Trophoblast cell (in vitro differentiated cells and primary cell): ENCODE measurements at regions not wholly inside any gene's neighbourhood (a gene's known extent, or its start where the extent isn't known, plus 50 kb on each side); places are given as distances from the start of the nearest gene placed in this dataset.
A peak's percentile ranks its signal among the peaks of the same experiment; 100 is the strongest.
"Not testable (repeated sequence)": the region's sequence is repeated elsewhere in the genome, so short reads cannot be mapped to it uniquely, and the experiment has no call there.

Experiments used
- DNase-seq, 2 donors: peaks; one replicate each; pipeline ENCODE4 v3.0.0-alpha.2; 2016
- H2AFZ ChIP-seq: 2 replicates; pipeline ENCODE4 v1.6.1; 2013; ENCODE audit warnings: low read length, moderate library complexity, mild to moderate bottlenecking; ENCODE audit not compliant: insufficient read depth, poor library complexity
- H2AK5ac ChIP-seq: 2 replicates; pipeline ENCODE4 v1.6.1; 2013; ENCODE audit warnings: mild to moderate bottlenecking, low read length
- H2BK120ac ChIP-seq: 2 replicates; pipeline ENCODE4 v1.6.1; 2013; ENCODE audit warnings: low read length, mild to moderate bottlenecking, moderate library complexity; ENCODE audit not compliant: insufficient read depth, poor library complexity
- H2BK12ac ChIP-seq: 2 replicates; pipeline ENCODE4 v1.6.1; 2013; ENCODE audit warnings: mild to moderate bottlenecking, low read length, moderate library complexity
- H2BK5ac ChIP-seq: 2 replicates; pipeline ENCODE4 v1.6.1; 2013; ENCODE audit warnings: low read length, low read depth, moderate library complexity, mild to moderate bottlenecking; ENCODE audit not compliant: poor library complexity
- H3K14ac ChIP-seq: 2 replicates; pipeline ENCODE4 v1.6.1; 2013; ENCODE audit warnings: mild to moderate bottlenecking, low read length
- H3K18ac ChIP-seq: 2 replicates; pipeline ENCODE4 v1.6.1; 2013; ENCODE audit warnings: mild to moderate bottlenecking, low read length
- H3K23ac ChIP-seq: 2 replicates; pipeline ENCODE4 v1.6.1; 2013; ENCODE audit warnings: low read length
- H3K27ac ChIP-seq: 2 replicates; pipeline ENCODE4 v1.5.1; 2013; ENCODE audit warnings: low read depth, mild to moderate bottlenecking, inconsistent platforms, low read length, moderate library complexity
- H3K27me3 ChIP-seq: 2 replicates; pipeline ENCODE4 v1.6.1; 2013; ENCODE audit warnings: inconsistent platforms, mild to moderate bottlenecking, low read length, moderate library complexity; ENCODE audit not compliant: insufficient read depth
- H3K36me3 ChIP-seq, 2 experiments: 1 replicate in 1 of 2; 2 replicates in 1 of 2; pipeline ENCODE4 v1.6.1; 2013; ENCODE audit warnings: low read length in 2 of 2, mild to moderate bottlenecking in 2 of 2, moderate library complexity in 1 of 2; ENCODE audit not compliant: insufficient read depth in 2 of 2, control insufficient read depth in 1 of 2
- H3K4ac ChIP-seq: 2 replicates; pipeline ENCODE4 v1.6.1; 2013; ENCODE audit warnings: low read depth, mild to moderate bottlenecking, low read length, moderate library complexity
- H3K4me1 ChIP-seq, 2 experiments: 1 replicate in 1 of 2; 2 replicates in 1 of 2; pipeline ENCODE4 v1.6.1; 2013; ENCODE audit warnings: low read length in 2 of 2, mild to moderate bottlenecking in 2 of 2, moderate library complexity in 1 of 2; ENCODE audit not compliant: insufficient read depth in 2 of 2, control insufficient read depth in 1 of 2
- H3K4me2 ChIP-seq: 2 replicates; pipeline ENCODE4 v1.6.1; 2013; ENCODE audit warnings: inconsistent platforms, mild to moderate bottlenecking, low read length, moderate library complexity
- H3K4me3 ChIP-seq: 2 replicates; pipeline ENCODE4 v1.5.1; 2013; ENCODE audit warnings: mild to moderate bottlenecking, low read depth, low read length, inconsistent platforms
- H3K79me1 ChIP-seq: one replicate; pipeline ENCODE4 v1.6.1; 2013; ENCODE audit warnings: low read length
- H3K79me2 ChIP-seq: 2 replicates; pipeline ENCODE4 v1.6.1; 2013; ENCODE audit warnings: low read length, mild to moderate bottlenecking; ENCODE audit not compliant: control insufficient read depth, insufficient read depth, poor library complexity
- H3K9ac ChIP-seq: 2 replicates; pipeline ENCODE4 v1.6.1; 2013; ENCODE audit warnings: mild to moderate bottlenecking, low read length
- H3K9me3 ChIP-seq: 2 replicates; pipeline ENCODE4 v1.6.1; 2013; ENCODE audit warnings: low read depth, mild to moderate bottlenecking, control low read depth, inconsistent platforms, low read length; ENCODE audit not compliant: insufficient read depth
- H4K12ac ChIP-seq: 2 replicates; pipeline ENCODE4 v1.6.1; 2013; ENCODE audit warnings: low read depth, mild to moderate bottlenecking, low read length, moderate library complexity
- H4K8ac ChIP-seq: 2 replicates; pipeline ENCODE4 v1.6.1; 2013; ENCODE audit warnings: low read depth, mild to moderate bottlenecking, low read length, moderate library complexity
- H4K91ac ChIP-seq: one replicate; pipeline ENCODE4 v1.6.1; 2013; ENCODE audit warnings: low read depth, mild to moderate bottlenecking, low read length, moderate library complexity
- WGBS: extraction: QIAGEN DNeasy Blood & Tissue Kit; methylation state at CpG from one replicate; pipeline ENCODE4 v1.1.7; 2013; ENCODE audit warnings: missing lambda C conversion rate; ENCODE audit not compliant: insufficient read length, insufficient coverage; ENCODE audit errors: extremely low coverage; 5-methylcytosine and 5-hydroxymethylcytosine counted together

DNA sequence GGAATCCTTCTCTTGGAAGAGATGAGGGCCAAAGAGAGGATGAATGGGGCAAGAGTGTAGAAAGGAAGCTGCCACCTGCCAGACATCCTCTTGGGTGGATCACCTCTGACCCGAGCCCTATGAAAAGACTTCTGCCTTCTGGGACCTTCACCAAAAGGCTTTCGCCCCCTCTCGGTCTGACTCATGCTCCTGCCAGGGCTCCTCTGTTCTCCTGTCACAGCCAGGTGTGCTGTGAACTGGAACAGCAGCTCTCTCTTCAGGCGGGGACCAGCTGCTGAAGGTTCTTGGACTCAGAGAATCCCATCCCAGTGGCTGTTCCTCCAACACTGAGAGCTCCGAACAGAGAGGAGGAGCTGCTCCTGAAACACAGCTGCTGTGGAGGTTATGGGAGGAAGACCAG is 96.6 kb upstream of the AKAP13 start:
- not testable (repeated sequence) for H2BK12ac ChIP-seq, H3K18ac ChIP-seq, H4K12ac ChIP-seq, H3K36me3 ChIP-seq, H3K9me3 ChIP-seq, H3K14ac ChIP-seq, H2AK5ac ChIP-seq, H3K27ac ChIP-seq, H4K91ac ChIP-seq, H3K9ac ChIP-seq, H3K4me1 ChIP-seq, H2BK120ac ChIP-seq, H3K27me3 ChIP-seq, H3K4ac ChIP-seq, H3K4me2 ChIP-seq, H3K4me3 ChIP-seq, H3K79me1 ChIP-seq, H4K8ac ChIP-seq, H2BK5ac ChIP-seq, H3K79me2 ChIP-seq, H2AFZ ChIP-seq, DNase-seq, H3K23ac ChIP-seq
- no CpG with 5 or more reads among the region's 5 CpGs for WGBS

DNA sequence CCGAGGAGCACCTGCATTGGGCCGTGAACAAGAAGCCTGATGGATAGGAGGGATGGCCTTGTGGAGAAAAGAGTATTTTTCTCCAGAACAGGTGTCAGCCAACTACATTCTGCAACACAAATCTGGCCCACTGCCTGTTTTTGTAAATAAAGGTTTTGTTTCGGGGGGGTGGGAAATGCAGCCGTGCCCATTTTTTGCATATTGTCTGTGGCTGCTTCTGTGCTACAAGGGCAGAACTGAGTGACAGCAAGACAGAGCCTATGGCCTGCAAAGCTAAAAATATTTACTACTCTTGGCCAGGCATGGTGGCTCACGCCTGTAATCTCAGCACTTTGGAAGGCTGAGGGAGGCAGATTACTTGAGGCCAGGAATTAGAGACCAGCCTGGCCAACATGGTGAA is 95.9 kb upstream of the AKAP13 start:
- Histone ChIP-seq H2BK5ac (no peak overlapping the region), H3K4ac (no peak overlapping the region), H2BK120ac (no peak overlapping the region)

DNA sequence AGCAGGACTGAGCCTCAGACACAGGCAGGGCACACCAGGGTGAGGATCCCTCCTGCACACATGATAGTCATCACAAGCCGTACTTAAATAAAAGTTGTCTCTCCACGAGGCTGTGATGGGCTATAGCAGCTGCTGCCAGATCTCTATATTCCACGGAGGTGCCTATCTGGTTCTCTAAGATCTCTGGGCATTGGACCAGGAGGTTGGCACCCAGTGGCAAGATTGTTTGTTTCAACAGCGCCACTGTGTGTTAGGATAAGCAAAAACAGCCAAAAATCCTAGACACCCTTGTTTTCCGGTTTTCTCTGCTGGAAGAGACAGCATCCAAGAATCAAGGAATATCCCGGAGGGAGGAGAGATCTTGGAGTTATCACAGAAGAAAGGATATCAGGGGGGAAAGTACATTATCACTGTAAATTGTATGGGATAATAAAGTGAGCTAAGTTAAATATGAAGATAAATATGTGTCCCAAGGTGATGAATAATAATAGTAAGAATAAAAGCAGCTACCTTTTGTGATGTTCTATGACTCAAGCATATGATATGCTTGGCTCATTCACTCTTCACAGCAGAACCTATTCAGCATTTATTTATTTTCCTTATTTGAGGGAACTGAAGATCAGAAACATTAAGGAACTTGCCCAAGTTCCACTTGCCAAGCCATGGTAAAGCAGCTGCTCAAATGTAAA is 90.6 kb upstream of the AKAP13 start:
- no peaks in the 10 kb centered on the region for H3K4me1 ChIP-seq
- no peak overlapping the region for H3K4me3 ChIP-seq
- H3K27ac ChIP-seq: no peak overlapping the region
- no peak overlapping the region for H2BK12ac ChIP-seq
- no peak overlapping the region for H4K8ac ChIP-seq
- no peak overlapping the region for H2BK5ac ChIP-seq
- WGBS: no CpG with 5 or more reads among the region's 6 CpGs
- H3K9me3 ChIP-seq: no peaks in the 10 kb centered on the region
- H3K18ac ChIP-seq: no peak overlapping the region
- H2BK120ac ChIP-seq: no peak overlapping the region
- no peak overlapping the region for H4K91ac ChIP-seq
- peak in 1 of 2 donors; percentile 45 for DNase-seq
- no peak overlapping the region for H2AFZ ChIP-seq
- no peak overlapping the region for H3K4me2 ChIP-seq
- H3K9ac ChIP-seq: no peak overlapping the region
- no peak overlapping the region for H3K4ac ChIP-seq
- H3K27me3 ChIP-seq: no peaks in the 10 kb centered on the region
- no peak overlapping the region for H3K14ac ChIP-seq
- H4K12ac ChIP-seq: no peak overlapping the region
- H3K79me1 ChIP-seq: no peaks in the 10 kb centered on the region
- H3K79me2 ChIP-seq: no peaks in the 10 kb centered on the region
- H3K36me3 ChIP-seq: no peaks in the 10 kb centered on the region
- no peak overlapping the region for H3K23ac ChIP-seq
- H2AK5ac ChIP-seq: no peak overlapping the region

More for the DNA sequence above, 95.9 kb upstream of the AKAP13 start:
- Histone ChIP-seq H3K23ac (no peak overlapping the region), H2BK12ac (no peak overlapping the region), H2AFZ (no peak overlapping the region), H3K79me1 (no peaks in the 10 kb centered on the region), H4K12ac (no peak overlapping the region), H3K9me3 (peaks cover 3% of the 10 kb centered on the region), H3K4me1 (no peaks in the 10 kb centered on the region), H4K8ac (no peak overlapping the region), H2AK5ac (no peak overlapping the region), H3K79me2 (no peaks in the 10 kb centered on the region), H3K4me2 (no peak overlapping the region), H3K27me3 (no peaks in the 10 kb centered on the region), H3K14ac (no peak overlapping the region), H3K36me3 (no peaks in the 10 kb centered on the region), H3K27ac (no peak overlapping the region), H3K4me3 (no peak overlapping the region), H3K18ac (no peak overlapping the region), H3K9ac (no peak overlapping the region), H4K91ac (no peak overlapping the region)
- DNase-seq: no peak
- WGBS: no CpG with 5 or more reads among the region's 5 CpGs

DNA sequence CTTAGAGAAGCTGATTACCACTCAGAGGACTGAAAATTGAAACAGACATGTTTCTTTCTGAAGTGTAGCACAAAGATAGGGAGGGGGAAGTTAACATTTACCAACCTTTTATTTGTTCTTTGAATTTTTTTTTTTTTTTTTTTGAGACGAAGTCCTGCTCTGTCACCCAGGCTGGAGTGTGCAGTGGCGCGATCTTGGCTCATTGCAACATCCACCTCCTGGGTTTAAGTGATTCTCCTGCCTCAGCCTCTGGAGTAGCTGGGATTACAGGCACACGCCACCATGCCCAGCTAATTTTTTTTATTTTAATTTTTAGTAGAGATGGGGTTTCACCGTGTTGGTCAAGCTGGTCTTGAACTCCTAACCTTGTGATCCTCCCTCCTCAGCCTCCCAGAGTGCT is 87.8 kb upstream of the AKAP13 start:
- not testable (repeated sequence) for H3K4ac ChIP-seq, H3K27me3 ChIP-seq

More for the DNA sequence above, 87.8 kb upstream of the AKAP13 start:
- not testable (repeated sequence) for H2AK5ac ChIP-seq, H2BK12ac ChIP-seq, H2BK5ac ChIP-seq, DNase-seq, H3K14ac ChIP-seq, H3K18ac ChIP-seq, H3K9me3 ChIP-seq, H3K36me3 ChIP-seq, H3K4me2 ChIP-seq, H4K8ac ChIP-seq, H2AFZ ChIP-seq, H3K4me3 ChIP-seq, H3K79me2 ChIP-seq, H3K9ac ChIP-seq, H4K12ac ChIP-seq, H4K91ac ChIP-seq, H2BK120ac ChIP-seq, H3K27ac ChIP-seq, H3K79me1 ChIP-seq, H3K4me1 ChIP-seq, H3K23ac ChIP-seq
- no CpG with 5 or more reads among the region's 5 CpGs for WGBS
